ENCODE measurements at regions not wholly inside any gene's neighbourhood (a gene's known extent, or its start where the extent isn't known, plus 50 kb on each side); places are given as distances from the start of the nearest gene placed in this dataset.
A peak's percentile ranks its signal among the peaks of the same experiment; 100 is the strongest.

GRCh38 chr18:76689646-76690264 lies 132.6 kb upstream of the ZNF236 start:
- H3K4me3 ChIP-seq (ENCODE audit: low read depth, low read length) = no peak overlapping the region
- TF ChIP-seq CTCF (IDR thresholded peaks at IDR 0.05; ENCODE audit: insufficient read depth, low read length, missing control alignments) = no peak
- ChIA-PET POLR2A (no interaction called here), CTCF (interaction anchor here (1.2 to 10.4 kb wide), 4 partner anchors 20 to 292 kb away, joined by 4 to 139 read pairs (median 4); no protein-coding TSS in a partner anchor)
- DNase-seq (ENCODE audit: low read depth, low spot score) = no peak

- ChIA-PET POLR2A (no interaction called here), CTCF (interaction anchor here (1.1 to 10.4 kb wide), 6 partner anchors 19 to 291 kb away, joined by 3 to 139 read pairs (median 4); no protein-coding TSS in a partner anchor)
- TF ChIP-seq CTCF (IDR thresholded peaks at IDR 0.05; ENCODE audit: insufficient read depth, low read length, missing control alignments) = no peak
- H3K4me3 ChIP-seq (ENCODE audit: low read depth, low read length) = no peak overlapping the region
- no peak for DNase-seq (ENCODE audit: low read depth, low spot score)
Measured at GRCh38 chr18:76688724-76689472, 133.5 kb upstream of the ZNF236 start.

- CTCF ChIA-PET = interaction anchor here (0.6 to 10.4 kb wide), 12 partner anchors 9 to 299 kb away, joined by 3 to 139 read pairs (median 4); no protein-coding TSS in a partner anchor
- TF ChIP-seq CTCF (IDR thresholded peaks at IDR 0.05; ENCODE audit: insufficient read depth, low read length, missing control alignments) = no peak
- POLR2A ChIA-PET = no interaction called here
- no peak for DNase-seq (ENCODE audit: low read depth, low spot score)
- H3K4me3 ChIP-seq (ENCODE audit: low read depth, low read length) = no peak overlapping the region
Measured at GRCh38 chr18:76687304-76687962, 134.9 kb upstream of the ZNF236 start.

- TF ChIP-seq CTCF (IDR thresholded peaks at IDR 0.05; ENCODE audit: insufficient read depth, low read length, missing control alignments) = peak; percentile 73
- DNase-seq (ENCODE audit: low read depth, low spot score) = no peak
- POLR2A ChIA-PET = no interaction called here
- CTCF ChIA-PET = interaction anchor here (0.6 to 10.4 kb wide), 10 partner anchors 8 to 298 kb away, joined by 3 to 139 read pairs (median 4); no protein-coding TSS in a partner anchor
- H3K4me3 ChIP-seq (ENCODE audit: low read depth, low read length) = no peak overlapping the region
Measured at GRCh38 chr18:76686737-76687231, 135.6 kb upstream of the ZNF236 start.

- no peak for TF ChIP-seq CTCF (IDR thresholded peaks at IDR 0.05; ENCODE audit: insufficient read depth, low read length, missing control alignments)
- CTCF ChIA-PET = interaction anchor here (1.4 to 10.4 kb wide), 4 partner anchors 12 to 288 kb away, joined by 3 to 139 read pairs (median 8); no protein-coding TSS in a partner anchor
- POLR2A ChIA-PET = no interaction called here
- no peak overlapping the region for H3K4me3 ChIP-seq (ENCODE audit: low read depth, low read length)
- no peak for DNase-seq (ENCODE audit: low read depth, low spot score)
Measured at GRCh38 chr18:76685860-76686259, 136.5 kb upstream of the ZNF236 start.

Data from AG04449 (cell line).